GM18519 (cell line): ENCODE measurements at regions not wholly inside any gene's neighbourhood (a gene's known extent, or its start where the extent isn't known, plus 50 kb on each side); places are given as distances from the start of the nearest gene placed in this dataset.

Source experiments
- ATAC-seq: cut with Tn5 transposase; IDR thresholded peaks from one replicate; pipeline ENCODE4 v1.9.1; 2021; ENCODE audit warnings: mild to moderate bottlenecking, moderate library complexity; ENCODE audit not compliant: unreplicated experiment, low FRiP score

DNA sequence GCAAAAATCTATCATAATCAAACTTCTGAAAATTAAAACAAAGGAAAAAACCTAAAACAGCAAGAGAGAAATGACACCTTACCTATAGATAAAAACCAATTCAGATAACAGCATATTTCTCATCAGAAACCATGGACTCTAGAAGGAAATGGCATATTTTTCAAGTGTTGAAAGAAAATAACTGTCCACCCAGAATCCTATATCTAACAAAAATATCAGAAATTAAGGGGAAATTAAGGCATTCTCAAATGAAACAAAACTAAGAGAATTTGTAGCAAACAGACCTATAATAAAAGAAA is 257.2 kb downstream of the ANAPC1 start:
- ATAC-seq = no peak

DNA sequence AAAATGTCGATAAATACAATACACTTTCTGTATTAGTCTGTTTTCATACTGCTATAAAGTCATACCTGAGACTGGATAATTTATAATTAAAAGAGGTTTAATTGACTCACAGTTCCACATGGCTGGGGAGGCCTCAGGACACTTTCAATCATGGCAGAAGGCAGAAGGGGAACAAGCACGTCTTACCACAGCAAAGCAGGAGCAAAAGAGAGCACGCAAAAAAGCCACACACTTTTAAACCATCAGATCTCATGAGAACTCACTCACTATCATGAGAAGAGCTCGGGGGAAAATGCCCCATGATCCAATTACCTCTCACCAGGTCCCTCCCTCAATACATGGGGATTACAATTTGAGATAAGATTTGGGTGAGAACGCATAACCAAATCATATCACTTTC is 256.7 kb downstream of the ANAPC1 start:
- no peak for ATAC-seq

DNA sequence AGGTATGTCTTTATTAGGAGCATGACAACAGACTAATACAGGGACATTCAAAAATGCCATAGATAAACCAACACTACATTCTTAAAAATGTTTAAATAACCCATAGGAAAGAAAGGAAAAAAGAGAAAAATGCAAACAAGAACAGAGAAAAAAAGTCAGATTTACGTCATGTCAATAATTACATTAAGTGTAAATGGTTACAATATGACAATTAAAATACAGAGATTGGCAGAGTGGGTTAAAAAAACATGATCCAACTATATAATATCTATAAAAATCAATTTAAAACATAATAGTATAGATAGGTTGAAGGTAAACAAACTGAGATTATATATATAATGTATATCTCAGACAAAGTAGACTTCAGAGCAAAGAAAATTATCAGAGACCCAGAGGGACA is 255.8 kb downstream of the ANAPC1 start:
- no peak for ATAC-seq

DNA sequence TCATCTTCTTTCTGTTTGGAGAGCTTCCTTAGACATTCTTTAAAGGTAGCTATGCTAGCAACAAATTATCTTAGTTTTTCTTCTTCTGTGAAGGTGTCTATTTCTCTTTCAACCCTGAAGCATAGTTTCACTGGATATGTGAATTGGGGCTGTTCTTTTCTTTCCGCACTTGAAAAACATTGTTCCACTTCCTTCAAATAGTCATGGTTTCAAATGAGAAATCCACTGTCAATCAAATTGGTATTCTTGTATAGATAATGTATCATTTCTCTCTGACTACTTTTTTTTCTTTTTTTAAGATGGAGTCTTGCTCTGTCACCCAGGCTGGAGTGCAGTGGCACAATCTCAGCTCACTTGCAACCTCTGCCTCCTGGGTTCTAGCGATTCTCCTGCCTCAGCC is 254.0 kb downstream of the ANAPC1 start:
- ATAC-seq = no peak

DNA sequence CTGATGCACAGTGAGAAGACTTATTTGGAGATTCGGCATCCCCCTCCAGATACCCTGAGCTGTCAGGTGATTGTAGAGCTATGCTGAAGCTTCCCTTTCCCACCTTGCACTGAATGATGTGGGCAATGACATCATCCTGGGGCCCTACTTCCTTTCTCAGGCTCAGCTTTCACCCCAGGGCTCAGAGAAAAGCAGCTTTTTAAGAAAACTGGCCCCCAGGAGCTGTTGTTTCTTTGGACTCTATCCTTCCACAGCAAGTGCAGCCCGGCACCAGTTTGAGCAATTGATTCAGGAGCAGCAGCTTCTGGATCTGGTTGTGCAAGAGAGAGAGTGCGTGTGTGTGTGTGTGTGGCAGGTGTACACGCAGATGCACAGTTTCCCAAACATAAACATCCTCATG is 251.3 kb downstream of the ANAPC1 start:
- no peak for ATAC-seq

DNA sequence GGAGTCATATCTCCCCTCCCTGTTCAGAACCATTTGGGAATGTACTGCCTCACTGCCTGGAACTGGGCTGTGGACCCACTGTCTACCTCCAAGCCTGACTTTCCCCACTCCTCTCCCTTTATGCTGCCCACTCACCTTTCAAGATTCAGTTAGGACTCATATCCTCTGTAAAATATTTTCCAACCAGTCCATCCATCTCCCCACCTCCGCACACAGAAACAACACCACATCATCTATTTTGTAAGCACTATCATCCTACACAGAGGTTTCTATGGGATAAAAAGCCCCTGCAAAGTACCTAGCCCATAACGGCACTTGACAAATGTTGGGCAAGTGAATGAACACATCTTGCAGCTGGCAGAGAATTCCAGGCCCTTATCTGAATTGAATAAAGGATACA is 250.8 kb downstream of the ANAPC1 start:
- ATAC-seq = no peak

DNA sequence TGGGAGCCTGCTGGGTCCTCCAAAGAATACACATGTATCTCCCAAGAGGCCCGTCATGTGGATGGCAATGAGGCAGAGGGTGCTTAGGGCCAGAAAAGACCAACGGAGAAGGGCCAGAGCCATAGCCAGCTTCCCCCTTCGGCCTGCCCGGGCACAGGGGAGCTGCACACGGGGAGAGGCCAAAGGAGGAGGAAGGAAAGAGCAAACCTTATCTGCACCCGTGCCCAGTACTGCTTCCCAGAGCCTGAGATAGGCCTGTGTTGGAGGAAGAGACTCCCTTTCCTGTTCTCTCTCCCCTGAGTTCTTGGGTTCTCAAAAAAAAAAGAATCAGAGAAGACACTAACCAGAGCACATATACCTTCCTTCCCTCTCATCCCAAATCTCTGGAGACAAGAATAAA is 250.3 kb downstream of the ANAPC1 start:
- no peak for ATAC-seq

DNA sequence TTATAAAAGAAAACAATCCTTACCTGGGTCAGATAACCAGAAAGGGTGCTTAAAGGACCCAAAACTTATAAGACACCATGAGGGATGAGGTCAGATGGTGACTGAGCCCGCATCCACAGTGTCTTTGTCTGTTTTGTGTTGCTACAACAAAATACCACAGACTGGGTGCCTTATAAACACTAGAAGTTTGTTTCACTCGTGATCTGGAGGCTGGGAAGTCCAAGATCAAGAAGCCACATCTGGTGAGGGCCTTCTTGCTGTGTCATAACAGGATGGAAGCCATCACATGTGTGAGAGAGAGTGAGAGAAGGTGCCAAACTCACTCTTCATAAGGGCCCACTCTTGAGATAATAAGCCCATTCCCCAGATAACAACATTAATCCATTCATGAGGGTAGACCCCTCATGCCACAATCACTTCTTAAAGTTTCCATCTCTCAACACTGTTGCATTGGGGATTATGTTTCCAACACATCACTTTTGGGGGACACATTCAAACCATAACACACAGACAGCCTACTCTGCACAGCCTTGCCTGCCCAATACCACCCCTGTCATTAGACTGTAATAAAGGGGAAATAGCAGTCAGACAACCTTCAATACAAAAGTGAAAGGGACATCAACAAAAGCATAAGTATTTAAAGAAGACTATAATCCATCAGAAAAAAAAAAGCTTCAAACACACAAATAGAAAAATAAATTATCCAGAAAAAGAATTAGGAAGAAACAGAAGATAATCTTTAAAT is 249.8 kb downstream of the ANAPC1 start:
- no peak for ATAC-seq

DNA sequence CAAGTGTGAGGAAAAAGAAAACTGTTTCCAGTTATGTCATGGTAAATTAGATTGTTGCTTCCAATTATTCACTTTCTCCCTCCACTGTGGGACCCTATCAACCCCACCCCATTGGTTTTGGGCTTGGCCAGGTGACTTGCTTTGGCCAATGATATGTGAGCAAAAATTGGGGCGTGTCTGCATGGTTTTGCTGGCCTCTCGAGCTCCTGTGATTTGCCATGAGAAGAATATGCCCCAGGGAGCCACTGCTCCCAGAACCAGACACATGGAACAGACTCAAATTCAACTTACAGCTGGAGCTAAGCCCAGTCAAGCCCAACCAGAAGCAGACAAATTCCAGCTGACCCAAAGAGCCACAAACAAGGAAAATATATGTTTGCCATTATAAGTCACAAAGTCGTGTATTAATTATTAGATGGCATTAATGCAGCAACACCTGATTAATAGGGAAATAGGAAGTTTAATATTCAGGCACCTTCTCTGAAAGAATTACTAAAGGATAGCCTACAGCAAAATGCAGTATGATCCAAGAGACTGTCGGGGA is 248.9 kb downstream of the ANAPC1 start:
- no peak for ATAC-seq

DNA sequence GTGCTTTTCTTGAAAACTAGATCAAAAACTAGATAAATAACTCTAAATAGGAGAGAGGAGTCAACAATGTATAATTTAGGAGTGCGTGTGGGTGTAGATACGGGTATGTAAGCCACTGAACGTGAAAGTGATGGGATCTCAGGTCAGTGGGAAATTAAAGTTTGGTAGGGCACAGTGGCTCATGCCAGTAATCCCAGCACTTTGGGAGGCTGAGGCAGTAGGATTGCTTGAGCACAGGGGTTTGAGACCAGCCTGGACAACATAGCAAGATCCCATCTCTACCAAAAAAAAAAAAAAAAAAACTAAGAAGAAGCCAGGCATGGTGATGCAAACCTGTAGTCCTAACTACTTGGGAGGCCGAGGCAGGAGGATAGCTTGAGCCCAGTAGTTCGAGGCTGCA is 247.1 kb downstream of the ANAPC1 start:
- ATAC-seq = no peak

DNA sequence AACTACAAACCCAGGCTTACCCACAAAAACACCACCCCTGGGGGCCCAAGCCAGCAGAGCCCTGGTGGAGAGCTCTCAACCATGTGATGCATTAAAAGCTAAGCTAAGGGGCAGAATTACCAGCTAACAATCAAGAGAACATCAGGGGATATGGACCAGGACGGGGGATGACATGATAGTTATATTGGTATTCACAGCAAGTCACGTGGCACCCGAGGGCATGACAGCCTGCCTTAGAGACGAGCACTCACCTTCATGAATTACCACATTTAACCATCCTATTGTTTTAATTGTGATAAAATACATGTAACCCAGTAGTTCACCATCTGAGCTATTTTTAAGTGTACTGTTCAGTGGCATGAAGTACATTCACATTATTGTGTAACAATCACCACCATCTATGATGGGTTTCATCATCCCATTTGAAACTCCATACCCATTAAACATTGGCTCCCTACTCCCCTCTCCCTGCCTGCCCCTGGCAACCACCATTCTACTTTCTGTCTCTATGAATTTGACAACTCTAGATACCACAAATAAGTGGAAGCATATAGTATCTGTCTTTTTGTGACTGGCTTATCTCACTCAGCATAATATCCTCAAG is 245.6 kb downstream of the ANAPC1 start:
- ATAC-seq = no peak

DNA sequence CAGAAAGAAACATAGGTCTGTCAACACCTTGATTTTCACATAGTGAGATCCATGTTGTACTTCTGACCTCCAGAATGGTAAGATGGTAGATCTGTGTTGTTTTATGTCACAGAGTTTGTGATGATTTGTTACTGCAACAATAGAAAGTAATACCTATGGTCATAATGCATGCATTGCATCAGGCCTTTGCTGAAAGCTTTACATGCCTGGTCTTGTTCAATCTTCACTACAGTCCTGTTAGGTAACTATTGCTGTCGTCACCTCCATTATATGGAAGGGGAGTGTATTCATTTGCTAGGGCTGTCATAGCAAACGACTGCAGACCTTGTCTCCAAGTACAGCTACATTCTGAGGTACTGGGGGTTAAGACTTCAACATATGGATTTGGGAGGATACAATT is 243.5 kb downstream of the ANAPC1 start:
- ATAC-seq = no peak

DNA sequence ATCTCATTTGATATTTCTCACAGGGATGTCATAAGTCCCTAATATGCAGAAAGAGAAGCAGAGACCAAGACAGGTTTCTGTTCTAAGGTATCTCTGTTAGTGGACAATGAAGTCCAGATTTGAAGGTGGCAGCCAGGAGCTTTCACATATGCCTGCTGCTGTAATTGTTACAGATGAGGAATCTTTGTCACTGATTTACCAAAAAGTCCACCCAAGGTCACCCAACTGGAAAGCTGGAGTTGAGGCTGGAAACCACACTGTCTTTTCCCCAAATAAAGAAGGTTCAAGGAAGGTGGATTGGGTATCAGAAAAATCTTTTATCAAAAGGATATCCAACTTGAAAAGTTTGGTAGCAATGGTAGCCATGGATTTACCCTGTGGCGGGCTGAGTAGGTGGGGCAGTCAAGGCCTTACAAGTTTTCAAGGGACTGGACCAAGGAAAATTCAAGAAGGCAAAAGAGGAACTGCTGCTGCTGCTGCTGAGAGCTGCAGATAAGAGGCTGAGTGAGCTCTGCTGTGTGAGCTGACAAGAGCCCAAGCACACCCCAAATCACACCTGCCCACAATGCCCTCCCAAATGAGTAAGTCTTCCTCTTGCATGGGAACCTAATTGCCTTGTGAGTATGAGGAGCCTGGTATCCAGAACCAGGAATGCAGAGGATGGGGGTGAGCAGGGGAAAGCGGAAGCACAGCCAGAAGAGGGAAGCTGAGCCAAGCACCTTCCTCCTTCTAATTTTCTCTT is 241.2 kb downstream of the ANAPC1 start:
- ATAC-seq = no peak

DNA sequence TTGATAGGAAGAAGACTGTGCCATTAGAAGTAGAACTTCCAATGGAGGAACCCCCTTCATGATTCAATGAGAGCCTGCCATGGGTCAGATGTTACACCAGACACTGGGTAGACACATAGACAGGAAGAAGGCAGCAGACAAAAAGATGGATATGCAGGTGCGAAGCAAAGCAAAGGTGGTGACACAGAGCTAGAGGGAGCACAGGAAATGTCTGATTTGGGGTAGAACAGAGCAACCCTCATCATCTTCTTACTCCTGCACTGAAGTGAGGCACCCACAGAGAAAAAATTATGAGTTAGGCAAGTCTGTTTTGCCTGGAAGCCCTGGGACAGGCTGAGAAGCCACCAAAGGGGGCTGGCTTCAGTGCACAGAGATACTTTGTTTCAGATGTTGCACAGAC is 240.2 kb downstream of the ANAPC1 start:
- no peak for ATAC-seq

DNA sequence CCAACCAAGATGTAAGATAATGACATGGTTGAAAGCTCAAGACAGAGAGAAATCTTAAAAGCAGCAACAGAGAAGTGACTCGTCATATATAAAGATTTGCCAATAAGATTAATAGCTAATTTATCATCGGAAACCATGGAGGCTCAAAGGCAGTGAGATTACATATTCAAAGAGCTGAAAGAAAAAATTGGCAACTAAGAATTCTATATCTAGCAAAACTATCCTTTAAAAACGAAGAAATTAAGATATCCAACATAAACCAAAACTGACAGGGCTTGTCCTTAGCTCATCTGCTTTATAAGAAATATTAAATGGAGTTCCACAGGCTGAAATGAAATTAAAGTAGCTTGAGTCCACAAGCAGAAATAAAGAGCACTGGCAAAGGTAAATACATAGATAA is 236.6 kb downstream of the ANAPC1 start:
- no peak for ATAC-seq

DNA sequence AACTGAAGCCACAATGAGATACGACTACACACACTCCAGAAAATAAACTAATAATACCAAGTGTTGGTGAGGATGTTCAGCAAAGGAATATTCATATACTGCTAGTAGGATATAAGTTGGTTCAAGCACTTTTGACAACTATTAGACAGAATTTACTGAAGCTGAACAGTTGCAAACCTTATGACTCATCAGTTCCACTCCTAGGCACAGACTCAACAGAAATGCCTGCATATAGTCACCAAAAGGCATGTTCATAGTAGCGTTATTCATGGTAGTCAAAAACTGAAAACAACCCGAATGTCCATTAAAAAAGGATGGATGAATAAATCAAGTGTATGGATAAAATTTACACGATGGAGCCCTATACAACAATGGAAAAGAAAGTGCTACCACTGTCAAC is 232.0 kb downstream of the ANAPC1 start:
- ATAC-seq = peak; percentile 44

DNA sequence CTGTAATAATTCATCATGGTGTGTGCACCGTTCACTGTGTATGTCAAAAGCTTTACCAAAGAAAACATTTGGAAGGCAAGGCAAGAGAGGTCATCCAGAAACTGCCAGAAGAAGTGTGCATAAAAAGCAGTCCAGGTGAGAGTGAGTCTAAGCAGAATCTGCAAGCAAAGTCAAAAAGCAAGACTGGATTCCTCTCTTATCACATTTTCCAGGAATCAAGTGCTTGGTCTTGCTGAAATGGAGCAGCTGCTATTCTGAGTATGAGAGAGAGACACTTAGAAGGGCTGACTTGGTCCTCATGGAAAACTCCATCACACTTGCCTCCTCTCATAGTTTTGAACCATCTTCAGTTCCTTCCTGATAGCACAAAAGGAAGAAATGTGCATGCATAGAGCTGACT is 231.3 kb downstream of the ANAPC1 start:
- ATAC-seq = no peak

DNA sequence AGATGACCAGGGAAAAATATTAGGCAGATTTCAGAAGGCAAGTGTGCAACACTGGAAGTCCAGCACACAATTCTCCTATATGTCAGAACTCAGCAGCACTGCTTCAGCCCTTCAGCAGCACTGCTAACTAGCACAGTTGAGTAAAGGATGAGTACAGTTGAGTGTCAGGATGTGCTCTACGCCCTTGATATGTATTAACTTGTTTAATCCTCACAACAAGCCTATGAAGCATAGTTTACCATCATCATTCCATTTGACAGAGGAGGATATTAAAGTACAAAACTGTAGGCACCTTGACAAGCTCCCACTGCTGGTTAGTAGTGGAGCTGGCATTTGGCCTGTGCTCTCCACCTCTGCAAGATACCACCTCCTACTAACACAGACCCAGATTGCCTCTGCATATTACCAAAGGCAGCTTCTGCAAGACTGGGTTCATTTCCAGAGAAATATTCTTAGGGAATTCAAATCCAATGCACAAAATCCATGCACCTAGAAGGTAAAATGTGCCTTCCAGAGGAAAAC is 230.8 kb downstream of the ANAPC1 start:
- ATAC-seq = no peak

DNA sequence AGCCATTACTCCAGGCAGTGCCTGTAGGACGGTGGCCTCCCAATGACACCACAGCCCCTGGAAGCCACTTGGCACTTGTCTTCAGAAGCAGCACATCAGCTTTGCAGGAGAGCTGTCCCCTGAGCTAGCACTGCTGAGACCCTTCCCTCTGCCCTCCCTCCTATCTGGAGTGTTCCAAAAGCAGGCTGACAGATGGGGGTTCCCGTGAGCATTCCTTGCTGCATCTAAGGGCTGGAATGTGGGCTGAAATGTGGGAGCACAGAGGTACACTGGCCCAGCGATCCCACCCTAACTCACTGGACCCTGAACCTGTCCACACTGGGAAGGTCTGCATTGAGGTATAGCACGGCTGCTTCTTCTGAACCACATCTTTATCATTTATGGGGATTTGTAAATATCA is 230.1 kb downstream of the ANAPC1 start:
- no peak for ATAC-seq

DNA sequence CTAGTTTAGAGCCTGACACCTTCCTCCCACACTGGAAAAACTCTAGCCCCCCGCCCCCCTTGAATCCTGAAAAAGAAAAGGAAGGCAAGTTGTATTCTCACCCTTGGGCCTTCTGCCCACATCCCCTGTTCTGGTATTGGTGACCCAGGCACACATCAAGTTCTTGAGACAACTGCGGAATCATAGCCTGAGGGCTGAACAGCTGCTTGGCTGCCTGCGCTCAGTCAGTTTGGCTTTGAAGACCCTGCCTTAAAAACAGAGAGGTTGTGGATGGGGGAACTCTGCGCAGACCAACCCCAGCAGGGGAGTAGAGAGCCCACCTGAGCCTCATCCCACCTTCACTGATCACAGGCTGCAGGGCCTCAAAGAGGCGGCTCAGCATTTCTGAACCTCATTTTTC is 229.2 kb downstream of the ANAPC1 start:
- no peak for ATAC-seq

DNA sequence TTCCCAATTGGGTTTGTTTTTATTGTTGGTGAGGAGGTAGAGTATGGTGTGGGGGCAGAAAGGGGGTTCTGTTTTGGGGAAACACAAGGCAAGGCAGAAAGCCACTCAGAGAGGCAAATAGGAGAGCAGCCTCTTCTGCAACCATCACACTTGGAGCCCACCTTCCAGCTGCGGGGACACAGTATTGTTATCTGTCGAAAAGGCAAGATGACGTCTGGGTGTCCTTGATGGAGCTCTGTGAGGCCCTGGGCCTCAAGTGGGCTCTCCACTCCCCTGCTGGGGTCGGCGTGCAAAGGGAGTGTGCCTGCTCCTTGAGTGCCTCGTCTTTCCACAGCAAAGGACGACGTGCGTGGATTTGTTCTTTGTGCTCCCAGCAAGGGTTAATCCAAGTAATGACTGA is 227.6 kb downstream of the ANAPC1 start:
- ATAC-seq = no peak

DNA sequence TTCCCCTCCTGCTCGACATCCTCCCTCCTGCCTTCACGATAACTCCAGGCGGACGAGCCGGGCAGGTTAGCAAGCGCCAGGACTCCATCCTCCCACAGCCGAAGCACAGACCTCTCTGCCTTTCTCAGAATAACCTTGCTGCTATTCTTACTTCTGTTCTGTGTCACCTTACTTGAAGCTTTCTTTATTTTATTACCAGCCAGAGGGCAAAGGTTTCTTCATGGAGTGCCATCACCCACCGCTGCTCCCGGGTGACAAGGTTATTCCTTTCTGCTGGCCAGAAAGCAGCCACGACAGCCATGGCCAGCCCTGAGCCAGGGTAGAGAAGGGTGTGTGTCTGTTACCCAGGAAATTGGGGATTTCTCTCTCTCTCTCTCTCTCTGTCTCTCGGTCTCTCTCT is 227.1 kb downstream of the ANAPC1 start:
- no peak for ATAC-seq
